ENCODE measurements at regions not wholly inside any gene's neighbourhood (a gene's known extent, or its start where the extent isn't known, plus 50 kb on each side); places are given as distances from the start of the nearest gene placed in this dataset.

GRCh38 chr11:43545610-43546009 is 134.9 kb upstream of the HSD17B12 start:
- Mint-ChIP-seq H3K36me3 (no peaks in the 10 kb centered on the region), H3K27me3 (peaks cover 74% of the 10 kb centered on the region), H3K4me3 (no peak overlapping the region), H3K4me1 (no peaks in the 10 kb centered on the region), H3K27ac (no peak overlapping the region), H3K9me3 (no peaks in the 10 kb centered on the region)
- DNase-seq, result no peak

- no peak overlapping the region for H3K27ac Mint-ChIP-seq
- no peak overlapping the region for H3K4me3 Mint-ChIP-seq
Observed at GRCh38 chr11:43546561-43547429, 133.7 kb upstream of the HSD17B12 start.

GRCh38 chr11:43547430-43547831 is 133.1 kb upstream of the HSD17B12 start:
- no peak for DNase-seq
- no peaks in the 10 kb centered on the region for H3K9me3 Mint-ChIP-seq
- no peak overlapping the region for H3K4me3 Mint-ChIP-seq
- no peaks in the 10 kb centered on the region for H3K36me3 Mint-ChIP-seq
- H3K27me3 Mint-ChIP-seq, result peaks cover 82% of the 10 kb centered on the region
- no peaks in the 10 kb centered on the region for H3K4me1 Mint-ChIP-seq
- no peak overlapping the region for H3K27ac Mint-ChIP-seq

More at GRCh38 chr11:43546561-43547429, 133.7 kb upstream of the HSD17B12 start:
- Mint-ChIP-seq H3K9me3 (no peaks in the 10 kb centered on the region), H3K27me3 (peaks cover 79% of the 10 kb centered on the region), H3K4me1 (no peaks in the 10 kb centered on the region), H3K36me3 (no peaks in the 10 kb centered on the region)
- no peak for DNase-seq

GRCh38 chr11:43547889-43548381 is 132.6 kb upstream of the HSD17B12 start:
- Mint-ChIP-seq H3K27ac (no peak overlapping the region), H3K4me3 (no peak overlapping the region), H3K27me3 (peaks cover 80% of the 10 kb centered on the region), H3K4me1 (no peaks in the 10 kb centered on the region), H3K9me3 (no peaks in the 10 kb centered on the region), H3K36me3 (no peaks in the 10 kb centered on the region)
- no peak for DNase-seq

- Mint-ChIP-seq H3K9me3 (no peaks in the 10 kb centered on the region), H3K27ac (no peak overlapping the region), H3K4me3 (no peak overlapping the region), H3K27me3 (peaks cover 80% of the 10 kb centered on the region), H3K36me3 (no peaks in the 10 kb centered on the region), H3K4me1 (no peaks in the 10 kb centered on the region)
- no peak for DNase-seq
Observed at GRCh38 chr11:43548916-43549315, 131.6 kb upstream of the HSD17B12 start.

- no peaks in the 10 kb centered on the region for H3K4me1 Mint-ChIP-seq
- DNase-seq, result no peak
- H3K27ac Mint-ChIP-seq, result no peak overlapping the region
- H3K36me3 Mint-ChIP-seq, result no peaks in the 10 kb centered on the region
- H3K4me3 Mint-ChIP-seq, result no peak overlapping the region
- no peaks in the 10 kb centered on the region for H3K9me3 Mint-ChIP-seq
- peaks cover 83% of the 10 kb centered on the region for H3K27me3 Mint-ChIP-seq
Observed at GRCh38 chr11:43549624-43550023, 130.9 kb upstream of the HSD17B12 start.

GRCh38 chr11:43550714-43551113 is 129.8 kb upstream of the HSD17B12 start:
- no peak for DNase-seq
- Mint-ChIP-seq H3K27ac (no peak overlapping the region), H3K27me3 (peaks cover 81% of the 10 kb centered on the region), H3K4me1 (no peaks in the 10 kb centered on the region), H3K36me3 (no peaks in the 10 kb centered on the region), H3K4me3 (no peak overlapping the region), H3K9me3 (no peaks in the 10 kb centered on the region)

GRCh38 chr11:43554148-43554473 is 126.4 kb upstream of the HSD17B12 start:
- Mint-ChIP-seq H3K4me3 (no peak overlapping the region), H3K4me1 (peaks cover 6% of the 10 kb centered on the region), H3K27ac (no peak overlapping the region), H3K9me3 (no peaks in the 10 kb centered on the region), H3K36me3 (no peaks in the 10 kb centered on the region), H3K27me3 (peaks cover 90% of the 10 kb centered on the region)
- no peak for DNase-seq

- Mint-ChIP-seq H3K27ac (no peak overlapping the region), H3K27me3 (peaks cover 86% of the 10 kb centered on the region), H3K36me3 (no peaks in the 10 kb centered on the region), H3K4me3 (no peak overlapping the region), H3K9me3 (no peaks in the 10 kb centered on the region), H3K4me1 (peaks cover 7% of the 10 kb centered on the region)
- no peak for DNase-seq
Observed at GRCh38 chr11:43555186-43555585, 125.4 kb upstream of the HSD17B12 start.

- H3K4me1 Mint-ChIP-seq, result peaks cover 7% of the 10 kb centered on the region
- no peak overlapping the region for H3K27ac Mint-ChIP-seq
- no peak for DNase-seq
- H3K27me3 Mint-ChIP-seq, result peaks cover 87% of the 10 kb centered on the region
- H3K9me3 Mint-ChIP-seq, result no peaks in the 10 kb centered on the region
- no peak overlapping the region for H3K4me3 Mint-ChIP-seq
- no peaks in the 10 kb centered on the region for H3K36me3 Mint-ChIP-seq
Observed at GRCh38 chr11:43555816-43556611, 124.5 kb upstream of the HSD17B12 start.

GRCh38 chr11:43556612-43557375 is 123.7 kb upstream of the HSD17B12 start:
- H3K4me1 Mint-ChIP-seq, result peaks cover 7% of the 10 kb centered on the region
- peaks cover 84% of the 10 kb centered on the region for H3K27me3 Mint-ChIP-seq
- H3K36me3 Mint-ChIP-seq, result no peaks in the 10 kb centered on the region
- no peak for DNase-seq
- H3K4me3 Mint-ChIP-seq, result no peak overlapping the region
- H3K27ac Mint-ChIP-seq, result no peak overlapping the region
- H3K9me3 Mint-ChIP-seq, result no peaks in the 10 kb centered on the region

- no peak overlapping the region for H3K4me3 Mint-ChIP-seq
- no peak overlapping the region for H3K27ac Mint-ChIP-seq
- H3K9me3 Mint-ChIP-seq, result no peaks in the 10 kb centered on the region
- no peaks in the 10 kb centered on the region for H3K36me3 Mint-ChIP-seq
- no peak for DNase-seq
- H3K27me3 Mint-ChIP-seq, result peaks cover 80% of the 10 kb centered on the region
- peaks cover 7% of the 10 kb centered on the region for H3K4me1 Mint-ChIP-seq
Observed at GRCh38 chr11:43557553-43558110, 122.9 kb upstream of the HSD17B12 start.

- Mint-ChIP-seq H3K27ac (no peak overlapping the region), H3K4me3 (no peak overlapping the region), H3K9me3 (no peaks in the 10 kb centered on the region), H3K36me3 (no peaks in the 10 kb centered on the region), H3K4me1 (peaks cover 7% of the 10 kb centered on the region), H3K27me3 (peaks cover 75% of the 10 kb centered on the region)
- no peak for DNase-seq
Observed at GRCh38 chr11:43558146-43558545, 122.4 kb upstream of the HSD17B12 start.

GRCh38 chr11:43558556-43559127 is 121.9 kb upstream of the HSD17B12 start:
- peaks cover 7% of the 10 kb centered on the region for H3K4me1 Mint-ChIP-seq
- H3K27me3 Mint-ChIP-seq, result peaks cover 73% of the 10 kb centered on the region
- H3K36me3 Mint-ChIP-seq, result no peaks in the 10 kb centered on the region
- no peaks in the 10 kb centered on the region for H3K9me3 Mint-ChIP-seq
- H3K27ac Mint-ChIP-seq, result no peak overlapping the region
- H3K4me3 Mint-ChIP-seq, result no peak overlapping the region
- DNase-seq, result no peak
